ENCODE measurements at regions not wholly inside any gene's neighbourhood (a gene's known extent, or its start where the extent isn't known, plus 50 kb on each side); places are given as distances from the start of the nearest gene placed in this dataset.

DNA sequence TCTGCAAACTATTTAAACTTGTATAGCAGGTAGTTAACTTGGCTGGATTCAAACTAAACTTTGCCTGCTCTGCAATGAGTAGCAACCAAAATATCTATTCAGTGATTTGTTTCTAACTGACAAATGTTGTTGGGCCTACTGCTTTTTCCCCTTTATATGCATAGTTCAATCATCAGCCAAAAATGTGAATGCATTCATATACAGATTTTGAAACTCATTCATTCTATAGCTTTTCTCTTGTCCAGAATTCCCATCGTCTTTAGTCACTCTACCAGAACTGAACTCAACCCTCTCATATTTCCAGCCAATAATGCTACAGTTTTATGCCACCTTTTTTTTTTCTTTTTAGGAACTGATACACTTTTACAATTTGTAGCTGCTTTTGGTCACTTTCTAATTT, 599.8 kb downstream of the RPL10L start:
- no peaks in the 10 kb centered on the region for H3K4me1 Mint-ChIP-seq (ENCODE audit: low read depth)
- H3K27ac Mint-ChIP-seq, result no peak overlapping the region
- H3K9me3 Mint-ChIP-seq, result peaks cover 22% of the 10 kb centered on the region
- H3K36me3 Mint-ChIP-seq (ENCODE audit: low read depth), result no peaks in the 10 kb centered on the region
- no peaks in the 10 kb centered on the region for H3K27me3 Mint-ChIP-seq (ENCODE audit: low read depth)
- no peak overlapping the region for H3K4me3 Mint-ChIP-seq

DNA sequence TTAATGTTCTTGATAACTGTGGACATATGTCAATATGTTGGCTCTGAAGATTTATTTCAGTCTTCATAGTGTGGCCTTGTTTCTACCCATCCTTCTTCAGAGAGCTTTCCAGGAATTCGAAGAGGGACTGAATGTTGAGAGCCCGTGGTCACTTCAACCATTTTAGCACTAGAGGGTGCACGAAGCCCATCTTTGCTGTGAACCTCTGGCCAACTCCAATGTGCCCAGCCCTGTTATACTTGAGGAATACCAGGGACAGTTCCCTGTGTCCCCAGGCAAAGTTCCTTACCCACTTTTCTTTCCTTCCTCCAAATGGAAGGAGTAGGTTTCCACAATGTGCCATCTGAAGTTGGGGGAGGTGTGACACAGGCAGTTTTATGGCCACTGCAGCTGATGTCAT, 603.5 kb downstream of the RPL10L start:
- peaks cover 28% of the 10 kb centered on the region for H3K9me3 Mint-ChIP-seq
- H3K36me3 Mint-ChIP-seq (ENCODE audit: low read depth), result no peaks in the 10 kb centered on the region
- no peak overlapping the region for H3K27ac Mint-ChIP-seq
- H3K4me3 Mint-ChIP-seq, result no peak overlapping the region
- H3K4me1 Mint-ChIP-seq (ENCODE audit: low read depth), result no peaks in the 10 kb centered on the region
- no peaks in the 10 kb centered on the region for H3K27me3 Mint-ChIP-seq (ENCODE audit: low read depth)

DNA sequence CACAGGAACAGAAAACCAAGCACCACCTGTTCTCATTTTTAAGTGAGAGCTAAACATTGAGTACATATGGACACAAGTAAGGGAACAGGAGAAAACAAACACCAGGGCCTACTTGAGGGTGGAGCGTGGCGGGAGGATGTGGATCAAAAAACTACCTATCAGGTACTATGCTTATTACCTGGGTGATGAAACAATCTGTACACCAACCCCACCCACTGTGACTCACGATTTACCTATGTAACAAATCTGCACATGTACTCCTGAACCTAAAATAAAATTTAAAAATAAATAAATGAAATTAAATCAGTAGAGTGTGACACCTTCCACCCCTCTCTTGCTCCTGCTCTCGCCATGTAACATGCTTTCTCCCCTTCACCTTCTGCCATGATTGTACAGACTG, 615.5 kb downstream of the RPL10L start:
- Mint-ChIP-seq H3K36me3 (ENCODE audit: low read depth) (no peaks in the 10 kb centered on the region), H3K4me3 (no peak overlapping the region), H3K27ac (no peak overlapping the region), H3K4me1 (ENCODE audit: low read depth) (no peaks in the 10 kb centered on the region), H3K27me3 (ENCODE audit: low read depth) (no peaks in the 10 kb centered on the region), H3K9me3 (peaks cover 22% of the 10 kb centered on the region)

DNA sequence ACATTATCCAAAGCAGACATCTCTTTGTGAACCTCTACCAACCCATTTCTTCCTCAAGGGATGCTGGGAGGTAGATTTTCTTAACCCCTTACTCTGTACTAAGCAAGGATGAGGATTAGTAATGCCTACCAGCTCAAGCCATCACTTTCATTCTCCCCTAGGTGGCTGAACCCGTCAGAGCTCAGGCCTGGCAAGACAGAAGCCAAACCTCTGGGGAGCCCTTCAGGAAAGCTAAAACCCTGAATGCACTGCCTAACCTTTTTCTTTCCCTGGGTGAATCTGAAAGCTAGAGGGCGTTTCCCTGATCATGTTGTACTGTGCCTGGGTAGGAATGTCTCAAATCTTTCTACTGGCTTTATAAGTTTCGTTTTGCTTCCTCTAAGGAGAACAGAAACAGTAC, 617.3 kb downstream of the RPL10L start:
- Mint-ChIP-seq H3K4me3 (no peak overlapping the region), H3K27me3 (ENCODE audit: low read depth) (no peaks in the 10 kb centered on the region), H3K27ac (no peak overlapping the region), H3K4me1 (ENCODE audit: low read depth) (no peaks in the 10 kb centered on the region), H3K9me3 (peaks cover 11% of the 10 kb centered on the region), H3K36me3 (ENCODE audit: low read depth) (no peaks in the 10 kb centered on the region)

DNA sequence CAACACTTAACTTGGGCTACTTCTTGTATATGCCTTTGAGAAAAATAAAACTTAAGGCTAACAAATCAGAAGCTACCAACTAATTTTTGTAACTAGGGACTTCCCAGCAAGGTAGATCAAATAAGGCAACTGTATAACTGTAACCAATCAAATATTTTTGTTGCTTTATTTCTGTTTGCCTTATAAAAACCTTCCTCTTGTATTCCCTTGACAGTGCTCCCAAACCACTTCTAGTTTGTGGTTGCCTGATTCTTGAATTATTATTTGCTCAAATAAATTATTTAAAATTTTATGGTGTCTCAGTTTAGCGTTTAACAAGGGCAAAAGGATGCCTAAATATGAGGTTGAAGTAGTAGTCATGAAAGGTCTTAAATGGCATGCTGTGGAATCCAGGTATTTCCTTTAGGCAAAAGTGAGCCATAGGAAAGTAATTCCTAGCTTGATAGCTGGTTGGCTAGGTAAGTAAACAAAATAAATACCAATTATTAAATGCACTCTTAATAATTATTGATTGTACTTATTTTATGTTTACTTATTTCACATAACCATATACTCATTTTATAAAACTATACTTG, 632.6 kb downstream of the RPL10L start:
- H3K9me3 Mint-ChIP-seq, result peaks cover 36% of the 10 kb centered on the region
- H3K27ac Mint-ChIP-seq, result no peak overlapping the region
- no peak overlapping the region for H3K4me3 Mint-ChIP-seq
- H3K4me1 Mint-ChIP-seq (ENCODE audit: low read depth), result no peaks in the 10 kb centered on the region
- H3K27me3 Mint-ChIP-seq (ENCODE audit: low read depth), result no peaks in the 10 kb centered on the region
- H3K36me3 Mint-ChIP-seq (ENCODE audit: low read depth), result no peaks in the 10 kb centered on the region

DNA sequence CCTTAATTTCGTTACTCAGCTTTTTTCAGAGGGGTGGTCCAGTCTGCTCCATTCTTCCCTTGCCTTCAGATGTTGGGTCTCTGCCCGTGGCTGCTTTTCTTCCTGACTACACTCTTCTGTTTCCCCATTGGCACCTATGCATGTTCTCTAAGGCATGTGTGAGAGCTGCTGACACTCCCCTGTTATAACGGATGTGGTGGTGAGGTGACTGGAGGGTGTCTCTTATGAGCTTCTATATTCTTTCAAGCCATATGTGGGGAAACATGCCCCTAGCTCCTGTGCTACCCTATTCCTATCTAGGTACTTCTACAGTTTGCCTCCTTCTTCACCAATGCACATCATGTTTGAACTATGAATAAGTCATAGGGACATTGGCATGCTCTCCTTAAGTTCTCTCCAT, 643.2 kb downstream of the RPL10L start:
- no peaks in the 10 kb centered on the region for H3K36me3 Mint-ChIP-seq (ENCODE audit: low read depth)
- H3K27me3 Mint-ChIP-seq (ENCODE audit: low read depth), result no peaks in the 10 kb centered on the region
- H3K27ac Mint-ChIP-seq, result no peak overlapping the region
- H3K4me3 Mint-ChIP-seq, result no peak overlapping the region
- no peaks in the 10 kb centered on the region for H3K4me1 Mint-ChIP-seq (ENCODE audit: low read depth)
- peaks cover 43% of the 10 kb centered on the region for H3K9me3 Mint-ChIP-seq

DNA sequence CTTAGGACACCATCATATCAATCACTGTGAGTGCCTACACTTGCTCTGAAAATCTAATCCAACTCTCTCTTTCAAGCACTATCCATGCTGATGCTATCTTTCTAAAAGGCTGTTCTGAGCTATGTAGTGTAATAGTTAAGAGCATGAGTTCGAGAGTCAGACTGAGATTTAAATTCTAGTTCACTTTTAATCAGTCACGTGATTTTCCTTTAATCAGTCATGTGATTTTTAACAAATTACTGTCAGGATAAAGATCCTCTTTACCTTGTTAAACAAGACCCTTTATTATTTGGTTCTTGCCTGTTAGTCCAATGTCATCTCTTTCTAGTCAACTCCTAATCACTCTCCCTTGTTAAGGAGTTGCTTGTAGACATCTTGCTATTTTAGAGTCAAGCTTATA, 653.0 kb downstream of the RPL10L start:
- no peaks in the 10 kb centered on the region for H3K27me3 Mint-ChIP-seq (ENCODE audit: low read depth)
- no peak overlapping the region for H3K27ac Mint-ChIP-seq
- no peak overlapping the region for H3K4me3 Mint-ChIP-seq
- H3K4me1 Mint-ChIP-seq (ENCODE audit: low read depth), result no peaks in the 10 kb centered on the region
- no peaks in the 10 kb centered on the region for H3K36me3 Mint-ChIP-seq (ENCODE audit: low read depth)
- peaks cover 27% of the 10 kb centered on the region for H3K9me3 Mint-ChIP-seq

DNA sequence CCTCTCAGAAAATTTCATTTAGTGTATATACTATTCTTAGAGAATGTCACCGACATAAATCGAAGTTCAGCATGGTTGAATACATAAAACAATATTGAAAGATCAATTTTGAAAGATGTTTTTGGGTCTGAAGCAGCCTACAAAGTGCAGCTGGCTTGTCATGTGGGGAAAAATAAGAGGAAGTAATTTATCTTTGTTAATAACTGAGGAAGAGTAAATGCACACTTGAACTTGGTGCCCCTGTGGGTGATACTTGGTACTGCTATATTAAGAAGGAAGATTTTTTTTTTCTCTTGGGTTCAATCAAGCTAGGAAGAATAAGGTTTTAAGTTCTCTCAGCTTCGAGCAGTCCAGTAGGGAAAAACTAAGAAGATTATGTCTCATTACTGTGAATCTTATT, 661.3 kb downstream of the RPL10L start:
- H3K27ac Mint-ChIP-seq, result no peak overlapping the region
- H3K4me3 Mint-ChIP-seq, result no peak overlapping the region
- peaks cover 24% of the 10 kb centered on the region for H3K9me3 Mint-ChIP-seq
- H3K27me3 Mint-ChIP-seq (ENCODE audit: low read depth), result no peaks in the 10 kb centered on the region
- no peaks in the 10 kb centered on the region for H3K36me3 Mint-ChIP-seq (ENCODE audit: low read depth)
- no peaks in the 10 kb centered on the region for H3K4me1 Mint-ChIP-seq (ENCODE audit: low read depth)

DNA sequence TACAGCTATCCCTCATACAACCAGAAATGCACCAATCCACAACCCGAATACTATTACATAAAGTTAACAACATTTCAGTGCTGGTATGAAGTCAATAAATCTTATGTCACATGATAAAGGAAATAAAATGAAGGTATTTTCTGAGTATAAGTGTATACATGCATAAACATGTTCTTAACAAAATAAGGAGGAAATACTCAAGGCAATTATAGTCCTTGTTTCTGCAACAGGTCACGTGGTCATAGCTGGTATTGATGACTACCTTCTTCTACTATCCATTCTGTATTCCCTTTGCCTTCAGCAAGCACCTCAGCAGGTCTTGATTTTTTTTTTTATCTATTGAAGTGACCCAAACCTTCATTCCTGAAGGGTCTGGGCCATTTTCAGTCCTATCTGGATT, 675.6 kb downstream of the RPL10L start:
- H3K27ac Mint-ChIP-seq, result no peak overlapping the region
- H3K4me3 Mint-ChIP-seq, result no peak overlapping the region
- no peaks in the 10 kb centered on the region for H3K27me3 Mint-ChIP-seq (ENCODE audit: low read depth)
- peaks cover 3% of the 10 kb centered on the region for H3K9me3 Mint-ChIP-seq
- H3K4me1 Mint-ChIP-seq (ENCODE audit: low read depth), result no peaks in the 10 kb centered on the region
- H3K36me3 Mint-ChIP-seq (ENCODE audit: low read depth), result no peaks in the 10 kb centered on the region

DNA sequence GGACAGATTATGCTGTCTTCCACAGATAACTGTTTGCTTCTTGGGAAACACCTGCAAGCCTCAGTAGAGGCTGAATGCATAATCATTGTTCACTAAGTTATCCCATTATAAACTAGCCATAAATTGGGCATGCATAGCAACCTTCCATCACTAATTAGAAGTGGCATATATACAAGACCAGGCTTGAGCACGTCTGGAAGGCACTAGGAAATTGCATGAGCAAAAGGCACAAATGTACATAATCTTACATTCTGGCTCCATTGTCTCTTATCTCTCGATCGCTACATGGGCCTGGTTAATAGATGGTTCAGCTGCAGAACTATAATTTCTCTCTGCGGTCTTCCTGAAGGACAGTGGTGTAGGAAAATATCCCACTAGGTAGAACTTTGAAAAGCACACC, 679.2 kb downstream of the RPL10L start:
- Mint-ChIP-seq H3K27me3 (ENCODE audit: low read depth) (no peaks in the 10 kb centered on the region), H3K4me1 (ENCODE audit: low read depth) (no peaks in the 10 kb centered on the region), H3K9me3 (peaks cover 14% of the 10 kb centered on the region)

DNA sequence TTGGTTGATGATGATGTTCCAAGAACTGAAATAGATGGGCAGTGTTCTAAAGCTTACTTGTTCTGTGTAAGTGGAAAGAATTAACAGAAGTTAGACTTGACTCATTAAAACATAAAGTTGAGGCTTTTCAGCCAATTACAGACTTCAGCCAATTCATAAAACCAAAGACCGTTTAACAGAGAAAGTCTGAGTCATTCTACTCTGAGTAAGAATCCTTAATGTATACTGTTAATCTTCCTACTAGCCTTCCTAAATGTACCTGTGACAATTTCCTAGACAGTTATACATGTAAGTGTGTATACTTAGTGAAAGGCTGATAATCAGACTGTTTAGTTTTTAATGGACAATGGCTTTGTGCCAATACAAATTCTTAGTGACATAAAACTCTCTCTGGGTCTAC, 681.0 kb downstream of the RPL10L start:
- Mint-ChIP-seq H3K27ac (no peak overlapping the region), H3K36me3 (ENCODE audit: low read depth) (no peaks in the 10 kb centered on the region)

More for the DNA sequence above, 679.2 kb downstream of the RPL10L start:
- Mint-ChIP-seq H3K36me3 (ENCODE audit: low read depth) (no peaks in the 10 kb centered on the region), H3K4me3 (no peak overlapping the region), H3K27ac (no peak overlapping the region)

DNA sequence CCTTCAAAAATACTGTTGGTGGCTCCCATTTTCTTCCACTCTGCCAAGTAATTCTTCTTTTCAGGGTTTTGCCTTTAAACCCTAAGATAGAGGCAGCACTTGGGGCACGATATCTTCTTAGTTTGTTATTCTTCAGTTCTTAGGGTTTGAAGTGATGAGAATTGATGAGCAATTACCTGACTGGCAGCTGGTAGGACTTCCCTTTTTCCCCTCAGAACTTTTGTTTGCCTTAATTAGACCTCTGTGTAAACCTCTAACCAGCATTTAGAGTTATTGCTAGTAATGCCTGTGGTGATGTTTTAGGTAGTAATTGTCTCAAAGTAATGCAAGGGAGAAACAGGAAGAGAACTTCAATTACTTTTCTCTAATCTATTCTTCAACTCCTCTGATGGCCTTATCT, 683.5 kb downstream of the RPL10L start:
- Mint-ChIP-seq H3K4me1 (ENCODE audit: low read depth) (no peaks in the 10 kb centered on the region), H3K9me3 (peaks cover 26% of the 10 kb centered on the region), H3K27ac (no peak overlapping the region), H3K4me3 (no peak overlapping the region), H3K36me3 (ENCODE audit: low read depth) (no peaks in the 10 kb centered on the region), H3K27me3 (ENCODE audit: low read depth) (no peaks in the 10 kb centered on the region)

More for the DNA sequence above, 681.0 kb downstream of the RPL10L start:
- peaks cover 26% of the 10 kb centered on the region for H3K9me3 Mint-ChIP-seq
- H3K27me3 Mint-ChIP-seq (ENCODE audit: low read depth), result no peaks in the 10 kb centered on the region
- no peaks in the 10 kb centered on the region for H3K4me1 Mint-ChIP-seq (ENCODE audit: low read depth)
- no peak overlapping the region for H3K4me3 Mint-ChIP-seq

DNA sequence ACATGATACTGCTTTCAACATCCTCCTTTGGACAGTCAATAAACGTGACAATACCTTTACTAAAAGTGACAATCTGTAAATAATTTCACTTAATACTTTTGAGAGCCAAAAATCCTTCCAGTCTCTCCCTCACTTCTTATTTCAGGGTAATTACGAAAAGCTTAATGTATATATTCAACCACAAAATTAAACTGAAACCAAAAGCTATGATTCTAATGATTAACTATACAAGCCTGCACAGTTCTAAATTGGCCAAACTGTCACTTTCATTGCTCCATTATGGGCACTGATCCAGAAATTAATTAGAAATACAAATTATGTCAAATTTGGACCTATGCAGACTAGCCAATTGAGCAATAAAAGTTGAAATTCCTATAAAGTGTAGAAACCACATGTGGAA, 696.5 kb upstream of the MIS18BP1 start:
- H3K27ac Mint-ChIP-seq, result no peak overlapping the region
- H3K4me1 Mint-ChIP-seq (ENCODE audit: low read depth), result no peaks in the 10 kb centered on the region
- H3K27me3 Mint-ChIP-seq (ENCODE audit: low read depth), result no peaks in the 10 kb centered on the region
- H3K9me3 Mint-ChIP-seq, result peaks cover 9% of the 10 kb centered on the region
- no peak overlapping the region for H3K4me3 Mint-ChIP-seq
- H3K36me3 Mint-ChIP-seq (ENCODE audit: low read depth), result no peaks in the 10 kb centered on the region

DNA sequence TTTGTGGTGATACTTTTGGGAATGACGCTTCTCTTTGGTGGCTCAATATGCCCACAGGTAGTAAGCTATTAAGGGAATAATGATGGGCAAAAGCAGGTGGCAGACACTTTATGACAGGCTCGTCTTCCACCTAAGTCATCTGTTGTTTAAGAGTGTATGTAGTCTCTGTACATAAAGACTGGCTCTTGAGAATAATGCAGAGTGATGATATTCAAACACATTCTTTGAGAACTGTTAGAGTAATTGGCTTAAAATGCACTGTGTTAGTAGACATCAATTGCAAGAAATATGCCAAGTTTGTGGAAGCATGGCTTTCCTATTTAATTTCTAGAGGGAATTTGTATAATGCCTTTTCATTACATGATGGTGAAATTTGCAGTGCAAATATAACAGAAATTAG, 694.8 kb upstream of the MIS18BP1 start:
- Mint-ChIP-seq H3K9me3 (peaks cover 13% of the 10 kb centered on the region), H3K27ac (no peak overlapping the region), H3K4me1 (ENCODE audit: low read depth) (no peaks in the 10 kb centered on the region), H3K36me3 (ENCODE audit: low read depth) (no peaks in the 10 kb centered on the region), H3K4me3 (no peak overlapping the region), H3K27me3 (ENCODE audit: low read depth) (no peaks in the 10 kb centered on the region)

DNA sequence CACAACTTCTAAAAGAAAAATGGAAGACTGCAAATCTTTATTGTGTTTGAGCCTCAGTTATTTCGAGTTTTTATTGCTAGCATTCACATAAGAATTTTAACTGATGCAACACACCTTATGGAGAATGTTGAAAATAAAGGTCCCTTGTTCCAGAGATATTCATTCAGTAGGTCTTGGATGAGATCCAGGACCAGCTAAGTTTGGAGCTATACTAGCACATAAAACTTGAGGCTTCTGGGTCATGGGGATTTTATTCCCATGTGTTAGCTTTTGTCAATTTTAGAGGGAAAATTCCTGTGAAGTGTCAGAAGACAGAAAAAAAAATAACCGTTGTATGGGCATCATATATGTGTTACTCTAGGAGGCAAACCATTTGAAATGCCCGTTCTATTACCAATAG, 693.2 kb upstream of the MIS18BP1 start:
- no peak overlapping the region for H3K4me3 Mint-ChIP-seq
- H3K9me3 Mint-ChIP-seq, result peaks cover 13% of the 10 kb centered on the region
- no peaks in the 10 kb centered on the region for H3K36me3 Mint-ChIP-seq (ENCODE audit: low read depth)
- no peaks in the 10 kb centered on the region for H3K27me3 Mint-ChIP-seq (ENCODE audit: low read depth)
- H3K4me1 Mint-ChIP-seq (ENCODE audit: low read depth), result no peaks in the 10 kb centered on the region
- H3K27ac Mint-ChIP-seq, result no peak overlapping the region

DNA sequence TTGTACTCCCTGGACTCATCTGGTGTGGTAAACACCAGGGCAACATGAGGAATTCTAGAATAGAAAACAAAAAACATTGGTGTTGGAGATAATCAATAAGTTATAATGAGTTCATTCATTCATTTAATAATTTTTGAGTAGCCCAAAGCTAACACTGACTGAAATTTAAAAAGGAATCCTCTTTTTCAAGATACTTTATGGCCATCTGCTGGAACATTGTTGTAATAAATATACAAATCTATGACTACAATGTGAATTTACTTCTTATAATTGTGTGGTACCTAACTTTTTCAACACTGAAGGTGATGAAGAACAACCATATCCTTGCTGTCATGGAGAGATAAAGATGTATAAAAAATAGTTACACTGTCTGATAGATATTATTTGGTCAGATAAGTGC, 687.3 kb upstream of the MIS18BP1 start:
- no peak overlapping the region for H3K27ac Mint-ChIP-seq
- no peaks in the 10 kb centered on the region for H3K27me3 Mint-ChIP-seq (ENCODE audit: low read depth)
- no peaks in the 10 kb centered on the region for H3K4me1 Mint-ChIP-seq (ENCODE audit: low read depth)
- H3K9me3 Mint-ChIP-seq, result peaks cover 32% of the 10 kb centered on the region
- H3K36me3 Mint-ChIP-seq (ENCODE audit: low read depth), result no peaks in the 10 kb centered on the region
- H3K4me3 Mint-ChIP-seq, result no peak overlapping the region

Data from T-helper 1 cell treated with Interleukin-12 subunit alpha and Interleukin-12 subunit beta and Interleukin-4 antibody, amounts not matched to agents 30 μg/mL and 1 μg/mL, for 36 hours (primary cell).